ENCODE measurements at regions not wholly inside any gene's neighbourhood (a gene's known extent, or its start where the extent isn't known, plus 50 kb on each side); places are given as distances from the start of the nearest gene placed in this dataset.

GRCh38 chr10:9965341-9965740 is 1052.3 kb upstream of the CELF2 start:
- Histone ChIP-seq H3K9me3 (ENCODE audit: insufficient read depth, low read length) (no peaks in the 10 kb centered on the region), H3K9me2 (replicated peaks; ENCODE audit: insufficient read depth, low read length) (no peaks in the 10 kb centered on the region), H3K9ac (ENCODE audit: low read length) (no peak overlapping the region)

GRCh38 chr10:9986786-9987185 is 1030.9 kb upstream of the CELF2 start:
- Histone ChIP-seq H3K9ac (ENCODE audit: low read length) (no peak overlapping the region), H3K36me3 (ENCODE audit: low read length) (no peaks in the 10 kb centered on the region), H3K9me3 (ENCODE audit: insufficient read depth, low read length) (no peaks in the 10 kb centered on the region), H3K79me2 (ENCODE audit: insufficient read depth, low read length) (no peaks in the 10 kb centered on the region), H3K27ac (ENCODE audit: low read depth, low read length) (no peak overlapping the region), H3K4me2 (ENCODE audit: low read depth, low read length, poor library complexity, severe bottlenecking) (no peak overlapping the region), H3K4me3 (ENCODE audit: insufficient read depth, low read length, poor library complexity, severe bottlenecking) (no peak overlapping the region), H2AFZ (ENCODE audit: low read depth, low read length, severe bottlenecking) (no peak overlapping the region), H3K27me3 (ENCODE audit: low read length) (no peaks in the 10 kb centered on the region), H4K20me1 (ENCODE audit: low read depth, low read length) (no peaks in the 10 kb centered on the region), H3F3A (ENCODE audit: insufficient read depth) (no peaks in the 10 kb centered on the region), H3K9me2 (replicated peaks; ENCODE audit: insufficient read depth, low read length) (no peaks in the 10 kb centered on the region)
- TF ChIP-seq CTCF (IDR thresholded peaks at IDR 0.05; ENCODE audit: insufficient read depth, low read length, poor library complexity, severe bottlenecking): no peak
- TF ChIP-seq EZH2phosphoT487 (conservative IDR thresholded peaks at IDR 0.05; ENCODE audit: low read length): no peak

More at GRCh38 chr10:9965341-9965740, 1052.3 kb upstream of the CELF2 start:
- Histone ChIP-seq H3K27me3 (ENCODE audit: low read length) (no peaks in the 10 kb centered on the region), H3K4me2 (ENCODE audit: low read depth, low read length, poor library complexity, severe bottlenecking) (no peak overlapping the region), H2AFZ (ENCODE audit: low read depth, low read length, severe bottlenecking) (no peak overlapping the region), H3F3A (ENCODE audit: insufficient read depth) (no peaks in the 10 kb centered on the region), H3K36me3 (ENCODE audit: low read length) (no peaks in the 10 kb centered on the region), H3K4me3 (ENCODE audit: insufficient read depth, low read length, poor library complexity, severe bottlenecking) (no peak overlapping the region), H3K79me2 (ENCODE audit: insufficient read depth, low read length) (no peaks in the 10 kb centered on the region), H4K20me1 (ENCODE audit: low read depth, low read length) (no peaks in the 10 kb centered on the region), H3K27ac (ENCODE audit: low read depth, low read length) (no peak overlapping the region)
- TF ChIP-seq CTCF (IDR thresholded peaks at IDR 0.05; ENCODE audit: insufficient read depth, low read length, poor library complexity, severe bottlenecking) (no peak), EZH2phosphoT487 (conservative IDR thresholded peaks at IDR 0.05; ENCODE audit: low read length) (no peak)

- Histone ChIP-seq H2AFZ (ENCODE audit: low read depth, low read length, severe bottlenecking) (no peak overlapping the region), H3K9me3 (ENCODE audit: insufficient read depth, low read length) (no peaks in the 10 kb centered on the region), H3K27me3 (ENCODE audit: low read length) (no peaks in the 10 kb centered on the region), H3K79me2 (ENCODE audit: insufficient read depth, low read length) (no peaks in the 10 kb centered on the region), H3K9ac (ENCODE audit: low read length) (no peak overlapping the region), H3K4me3 (ENCODE audit: insufficient read depth, low read length, poor library complexity, severe bottlenecking) (no peak overlapping the region), H3K36me3 (ENCODE audit: low read length) (no peaks in the 10 kb centered on the region), H4K20me1 (ENCODE audit: low read depth, low read length) (no peaks in the 10 kb centered on the region), H3K9me2 (replicated peaks; ENCODE audit: insufficient read depth, low read length) (no peaks in the 10 kb centered on the region), H3K4me2 (ENCODE audit: low read depth, low read length, poor library complexity, severe bottlenecking) (no peak overlapping the region), H3K27ac (ENCODE audit: low read depth, low read length) (no peak overlapping the region), H3F3A (ENCODE audit: insufficient read depth) (no peaks in the 10 kb centered on the region)
- TF ChIP-seq CTCF (IDR thresholded peaks at IDR 0.05; ENCODE audit: insufficient read depth, low read length, poor library complexity, severe bottlenecking) (no peak), EZH2phosphoT487 (conservative IDR thresholded peaks at IDR 0.05; ENCODE audit: low read length) (no peak)
These were observed 1030.5 kb upstream of the CELF2 start for GRCh38 chr10:9987197-9987596.
